Left lung (tissue), 4 donors: ENCODE measurements at regions not wholly inside any gene's neighbourhood (a gene's known extent, or its start where the extent isn't known, plus 50 kb on each side); places are given as distances from the start of the nearest gene placed in this dataset.

ENCODE experiments used
- ATAC-seq: fragments of 200-7000 bp; cut with Tn5 transposase; one replicate; pipeline ENCODE4 v1.9.1; 2020; ENCODE audit warnings: moderate library complexity
- DNase-seq, 4 donors: peaks; one replicate each; pipeline ENCODE4 v3.0.0-alpha.2; 2013 to 2020
- H3K27ac ChIP-seq, 2 donors: fragments of 200-600 bp; sonication (generic) in 1 of 2; one replicate each; pipeline versions ENCODE4 v1.5.0 to v1.8.0; 2020 to 2021
- H3K27me3 ChIP-seq, 2 donors: fragments of 200-600 bp; sonication (generic) in 1 of 2; one replicate each; pipeline versions ENCODE4 v1.5.0 to v1.8.0; 2020 to 2021
- H3K36me3 ChIP-seq, 2 donors: fragments of 200-600 bp; sonication (generic) in 1 of 2; one replicate each; pipeline versions ENCODE4 v1.5.0 to v1.8.0; 2020 to 2021
- H3K4me1 ChIP-seq, 2 donors: fragments of 200-600 bp; one replicate each; pipeline ENCODE4 v1.8.0; 2021
- H3K4me3 ChIP-seq, 2 donors: fragments of 200-600 bp; sonication (generic) in 1 of 2; one replicate each; pipeline versions ENCODE4 v1.5.0 to v1.8.0; 2020 to 2021; ENCODE audit warnings: mild to moderate bottlenecking in 1 of 2
- H3K9me3 ChIP-seq, 2 donors: fragments of 200-600 bp; sonication (generic) in 1 of 2; one replicate each; pipeline versions ENCODE4 v1.5.0 to v1.8.0; 2020 to 2021
- intact Hi-C, 2 donors: fragments of 100-400 bp; cut with DNase I; formaldehyde crosslinking; loops; one replicate each; pipeline versions ENCODE4 v1.11.2 to v1.14.2; 2022
- TF ChIP-seq, protein P1 (sequence below), 2 donors: fragments of 200-600 bp; sonication (generic) in 1 of 2; IDR thresholded peaks; one replicate each; pipeline versions ENCODE4 v1.5.0 to v1.8.0; 2021; ENCODE audit warnings: antibody characterized with exemption in 2 of 2
- donor health status: DM: no; HTN: yes; CAD: no.
- donor health status: DM: no; HTN: no; CAD: no.

DNA sequence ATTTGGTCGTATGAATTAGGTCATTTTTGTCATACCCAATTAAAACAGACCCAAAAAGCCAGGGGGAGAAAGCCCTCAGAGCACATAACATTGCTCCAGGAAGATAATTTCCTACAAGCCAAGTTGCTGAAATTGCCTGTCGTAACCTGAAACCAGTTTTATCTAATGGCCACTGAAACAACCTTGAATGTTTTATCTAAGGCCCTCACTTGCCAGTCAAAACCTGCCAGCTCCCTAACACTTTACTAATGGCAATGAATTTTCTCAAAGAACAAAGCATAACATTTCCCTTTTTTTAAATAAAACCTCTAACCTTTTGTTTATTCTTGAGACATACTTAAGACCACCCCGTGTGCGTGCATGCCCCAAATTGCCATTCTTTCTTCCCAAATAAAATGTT is 496.2 kb upstream of the KLHL1 start:
- no peaks in the 10 kb centered on the region for H3K36me3 ChIP-seq
- H3K27me3 ChIP-seq: no peaks in the 10 kb centered on the region
- H3K4me3 ChIP-seq: no peak overlapping the region
- H3K9me3 ChIP-seq: no peaks in the 10 kb centered on the region
- intact Hi-C loops: no loop called here
- ATAC-seq (no peak), DNase-seq (no peak)
- H3K4me1 ChIP-seq: no peaks in the 10 kb centered on the region
- TF ChIP-seq, protein P1, sequence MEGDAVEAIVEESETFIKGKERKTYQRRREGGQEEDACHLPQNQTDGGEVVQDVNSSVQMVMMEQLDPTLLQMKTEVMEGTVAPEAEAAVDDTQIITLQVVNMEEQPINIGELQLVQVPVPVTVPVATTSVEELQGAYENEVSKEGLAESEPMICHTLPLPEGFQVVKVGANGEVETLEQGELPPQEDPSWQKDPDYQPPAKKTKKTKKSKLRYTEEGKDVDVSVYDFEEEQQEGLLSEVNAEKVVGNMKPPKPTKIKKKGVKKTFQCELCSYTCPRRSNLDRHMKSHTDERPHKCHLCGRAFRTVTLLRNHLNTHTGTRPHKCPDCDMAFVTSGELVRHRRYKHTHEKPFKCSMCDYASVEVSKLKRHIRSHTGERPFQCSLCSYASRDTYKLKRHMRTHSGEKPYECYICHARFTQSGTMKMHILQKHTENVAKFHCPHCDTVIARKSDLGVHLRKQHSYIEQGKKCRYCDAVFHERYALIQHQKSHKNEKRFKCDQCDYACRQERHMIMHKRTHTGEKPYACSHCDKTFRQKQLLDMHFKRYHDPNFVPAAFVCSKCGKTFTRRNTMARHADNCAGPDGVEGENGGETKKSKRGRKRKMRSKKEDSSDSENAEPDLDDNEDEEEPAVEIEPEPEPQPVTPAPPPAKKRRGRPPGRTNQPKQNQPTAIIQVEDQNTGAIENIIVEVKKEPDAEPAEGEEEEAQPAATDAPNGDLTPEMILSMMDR (IDR thresholded peaks at IDR 0.05): no peak
- no peak overlapping the region for H3K27ac ChIP-seq

DNA sequence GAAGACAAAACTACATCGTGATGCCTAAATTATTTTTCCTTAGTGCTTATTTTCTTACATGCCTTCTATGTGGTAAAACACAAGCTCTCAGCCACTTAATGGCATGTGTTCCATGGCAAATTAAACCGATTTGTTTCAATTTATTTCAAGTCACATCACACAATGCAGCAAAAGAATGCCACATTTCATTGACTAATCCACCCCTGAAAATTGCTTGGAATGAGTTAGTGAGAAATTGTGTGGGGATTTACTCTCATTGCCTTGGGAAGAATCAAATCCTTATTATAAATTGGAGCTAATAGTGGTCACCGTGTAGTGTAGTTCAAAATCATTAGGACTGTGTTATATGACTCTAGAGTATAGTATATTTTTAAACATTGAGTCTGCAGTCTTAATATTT is 485.5 kb upstream of the KLHL1 start:
- ATAC-seq: no peak
- Histone ChIP-seq H3K27me3 (no peaks in the 10 kb centered on the region), H3K27ac (no peak overlapping the region), H3K4me1 (no peaks in the 10 kb centered on the region), H3K4me3 (no peak overlapping the region), H3K9me3 (no peaks in the 10 kb centered on the region), H3K36me3 (no peaks in the 10 kb centered on the region)
- TF ChIP-seq, protein P1 (IDR thresholded peaks at IDR 0.05): no peak
- no peak for DNase-seq
- intact Hi-C loops: no loop called here

DNA sequence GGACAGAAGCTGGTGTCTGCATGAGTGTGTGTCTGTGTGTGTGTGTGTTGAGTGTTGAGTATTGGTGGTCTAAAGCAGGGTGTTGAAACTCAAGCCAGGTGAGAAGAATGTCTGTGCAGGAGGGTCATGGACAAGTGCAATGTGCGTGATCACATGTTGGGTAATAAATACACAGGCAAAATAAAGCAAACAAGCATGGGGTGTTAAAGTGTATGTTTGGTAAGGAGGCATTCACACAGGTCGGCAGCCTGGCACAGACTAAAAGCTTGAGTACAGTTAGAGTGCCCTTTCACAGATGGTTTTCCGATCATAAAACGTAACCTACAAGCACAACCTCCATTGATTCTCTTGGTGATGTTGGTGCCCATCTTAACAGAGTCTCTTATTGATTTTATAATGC is 476.9 kb upstream of the KLHL1 start:
- TF ChIP-seq, protein P1 (IDR thresholded peaks at IDR 0.05): no peak
- no peaks in the 10 kb centered on the region for H3K36me3 ChIP-seq
- intact Hi-C loops: no loop called here

GRCh38 chr13:70580825-70581224 is 472.6 kb upstream of the KLHL1 start:
- no peak for DNase-seq
- no peak for ATAC-seq
- no peaks in the 10 kb centered on the region for H3K9me3 ChIP-seq
- H3K4me1 ChIP-seq: no peaks in the 10 kb centered on the region
- intact Hi-C loops: no loop called here
- H3K36me3 ChIP-seq: no peaks in the 10 kb centered on the region
- H3K27me3 ChIP-seq: no peaks in the 10 kb centered on the region
- no peak overlapping the region for H3K4me3 ChIP-seq
- TF ChIP-seq, protein P1 (IDR thresholded peaks at IDR 0.05): no peak
- H3K27ac ChIP-seq: no peak overlapping the region

More for the DNA sequence above, 476.9 kb upstream of the KLHL1 start:
- Histone ChIP-seq H3K4me1 (no peaks in the 10 kb centered on the region), H3K9me3 (no peaks in the 10 kb centered on the region), H3K4me3 (no peak overlapping the region), H3K27ac (no peak overlapping the region), H3K27me3 (no peaks in the 10 kb centered on the region)
- no peak for ATAC-seq
- no peak for DNase-seq

DNA sequence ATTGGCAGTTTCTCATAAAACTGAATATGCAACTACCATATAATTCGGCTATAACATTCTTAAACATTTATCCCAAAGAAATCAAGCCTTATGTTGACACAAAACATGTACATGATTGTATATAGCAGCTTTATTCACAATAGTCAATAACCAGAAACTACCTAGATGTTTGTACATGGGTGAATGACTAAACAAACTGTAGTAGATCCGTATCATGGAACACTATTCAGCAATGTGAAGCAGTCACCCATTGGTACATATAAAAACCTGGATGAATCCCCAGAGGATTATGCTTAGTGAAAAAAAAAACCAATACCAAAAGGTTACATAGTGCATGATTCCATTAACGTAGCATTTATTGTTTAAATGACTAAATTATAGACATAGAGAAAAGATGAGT is 471.7 kb upstream of the KLHL1 start:
- ATAC-seq (no peak), DNase-seq (no peak)
- Histone ChIP-seq H3K36me3 (no peaks in the 10 kb centered on the region), H3K27ac (no peak overlapping the region), H3K9me3 (no peaks in the 10 kb centered on the region), H3K4me3 (no peak overlapping the region), H3K27me3 (no peaks in the 10 kb centered on the region), H3K4me1 (no peaks in the 10 kb centered on the region)
- TF ChIP-seq, protein P1 (IDR thresholded peaks at IDR 0.05): no peak
- intact Hi-C loops: no loop called here
